ENCODE measurements at regions not wholly inside any gene's neighbourhood (a gene's known extent, or its start where the extent isn't known, plus 50 kb on each side); places are given as distances from the start of the nearest gene placed in this dataset.

- Histone ChIP-seq H3K18ac (ENCODE audit: low read depth in 1 of 2, low read length in 2 of 2) (no peak overlapping the region), H3K4me1 (ENCODE audit: control insufficient read depth, insufficient read depth, low read depth, low read length) (peaks cover 39% of the 10 kb centered on the region), H3K14ac (ENCODE audit: low read length in 2 of 2) (no peak overlapping the region), H3K27ac (ENCODE audit: low read length, poor library complexity, severe bottlenecking) (peak overlapping the region; percentile 1), H4K91ac (ENCODE audit: low read length) (no peak overlapping the region), H3K36me3 (ENCODE audit: control insufficient read depth in 1 of 2, insufficient read depth in 2 of 2, low read depth in 1 of 2, low read length in 2 of 2) (no peaks in the 10 kb centered on the region), H2BK5ac (ENCODE audit: low read depth, low read length, poor library complexity, severe bottlenecking) (no peak overlapping the region), H2BK12ac (ENCODE audit: low read length in 2 of 2) (no peak overlapping the region), H2BK120ac (ENCODE audit: low read depth, low read length) (no peak overlapping the region), H3K23ac (ENCODE audit: low read length in 2 of 2) (no peak overlapping the region), H3K9me3 (ENCODE audit: control insufficient read depth, low read length) (no peaks in the 10 kb centered on the region), H2BK15ac (ENCODE audit: low read depth, poor library complexity, severe bottlenecking) (no peak overlapping the region), H3K79me1 (replicated peaks; ENCODE audit: low read length, poor library complexity, severe bottlenecking) (no peaks in the 10 kb centered on the region), H3K9ac (ENCODE audit: low read length) (no peak overlapping the region), H3K4ac (ENCODE audit: low read depth in 1 of 2, low read length in 2 of 2) (no peak overlapping the region), H3K4me3 (ENCODE audit: insufficient read depth in 1 of 2, low read depth in 1 of 2, low read length in 2 of 2) (no peak overlapping the region), H4K8ac (ENCODE audit: low read length) (peak overlapping the region; percentile 38), H2AK5ac (ENCODE audit: low read length, severe bottlenecking) (peak overlapping the region; percentile 21), H3K27me3 (ENCODE audit: control insufficient read depth in 1 of 2, insufficient read depth in 1 of 2, low read length in 2 of 2) (peaks cover 0 to 16% of the 10 kb centered on the region in 2 experiments), H2AFZ (ENCODE audit: low read depth, low read length) (no peak overlapping the region), H3K4me2 (ENCODE audit: low read length, poor library complexity, severe bottlenecking) (no peak overlapping the region)
- 56% methylated on average over 3 of the region's 3 CpGs for WGBS
- DNase-seq = no peak
Observed at GRCh38 chr1:228861832-228862180, 126.5 kb downstream of the RHOU start.

GRCh38 chr1:228862542-228863505 is 127.5 kb downstream of the RHOU start:
- Histone ChIP-seq H3K9ac (ENCODE audit: low read length) (no peak overlapping the region), H3K23ac (ENCODE audit: low read length in 2 of 2) (no peak overlapping the region), H3K4me3 (ENCODE audit: insufficient read depth in 1 of 2, low read depth in 1 of 2, low read length in 2 of 2) (no peak overlapping the region), H3K36me3 (ENCODE audit: control insufficient read depth in 1 of 2, insufficient read depth in 2 of 2, low read depth in 1 of 2, low read length in 2 of 2) (no peaks in the 10 kb centered on the region), H4K8ac (ENCODE audit: low read length) (no peak overlapping the region), H3K9me3 (ENCODE audit: control insufficient read depth, low read length) (no peaks in the 10 kb centered on the region), H3K79me1 (replicated peaks; ENCODE audit: low read length, poor library complexity, severe bottlenecking) (no peaks in the 10 kb centered on the region), H2BK12ac (ENCODE audit: low read length in 2 of 2) (peak overlapping the region; percentile 47 to 52), H3K4ac (ENCODE audit: low read depth in 1 of 2, low read length in 2 of 2) (no peak overlapping the region), H4K91ac (ENCODE audit: low read length) (peak overlapping the region; percentile 45), H3K4me2 (ENCODE audit: low read length, poor library complexity, severe bottlenecking) (no peak overlapping the region), H3K27me3 (ENCODE audit: control insufficient read depth in 1 of 2, insufficient read depth in 1 of 2, low read length in 2 of 2) (peaks cover 0 to 16% of the 10 kb centered on the region in 2 experiments), H3K27ac (ENCODE audit: low read length, poor library complexity, severe bottlenecking) (no peak overlapping the region), H2AK5ac (ENCODE audit: low read length, severe bottlenecking) (peak overlapping the region; percentile 64), H2BK15ac (ENCODE audit: low read depth, poor library complexity, severe bottlenecking) (peak overlapping the region; percentile 93), H2BK5ac (ENCODE audit: low read depth, low read length, poor library complexity, severe bottlenecking) (no peak overlapping the region), H3K4me1 (ENCODE audit: control insufficient read depth, insufficient read depth, low read depth, low read length) (peaks cover 42% of the 10 kb centered on the region), H2AFZ (ENCODE audit: low read depth, low read length) (no peak overlapping the region), H2BK120ac (ENCODE audit: low read depth, low read length) (no peak overlapping the region), H3K18ac (ENCODE audit: low read depth in 1 of 2, low read length in 2 of 2) (peak overlapping the region; percentile 10 to 25), H3K14ac (ENCODE audit: low read length in 2 of 2) (no peak overlapping the region)
- 87% methylated on average over 13 of the region's 13 CpGs for WGBS
- no peak for DNase-seq

- Histone ChIP-seq H2BK12ac (ENCODE audit: low read length in 2 of 2) (peak overlapping the region in 1 of 2 experiments; percentile 17), H4K91ac (ENCODE audit: low read length) (peak overlapping the region; percentile 31), H2BK5ac (ENCODE audit: low read depth, low read length, poor library complexity, severe bottlenecking) (no peak overlapping the region), H3K4me3 (ENCODE audit: insufficient read depth in 1 of 2, low read depth in 1 of 2, low read length in 2 of 2) (no peak overlapping the region), H3K27me3 (ENCODE audit: control insufficient read depth in 1 of 2, insufficient read depth in 1 of 2, low read length in 2 of 2) (peaks cover 0 to 23% of the 10 kb centered on the region in 2 experiments), H2BK15ac (ENCODE audit: low read depth, poor library complexity, severe bottlenecking) (no peak overlapping the region), H3K4me1 (ENCODE audit: control insufficient read depth, insufficient read depth, low read depth, low read length) (peaks cover 48% of the 10 kb centered on the region), H3K9me3 (ENCODE audit: control insufficient read depth, low read length) (no peaks in the 10 kb centered on the region), H3K36me3 (ENCODE audit: control insufficient read depth in 1 of 2, insufficient read depth in 2 of 2, low read depth in 1 of 2, low read length in 2 of 2) (no peaks in the 10 kb centered on the region), H3K9ac (ENCODE audit: low read length) (no peak overlapping the region), H2AFZ (ENCODE audit: low read depth, low read length) (no peak overlapping the region), H4K8ac (ENCODE audit: low read length) (no peak overlapping the region), H3K18ac (ENCODE audit: low read depth in 1 of 2, low read length in 2 of 2) (peak overlapping the region in 1 of 2 experiments; percentile 58), H2BK120ac (ENCODE audit: low read depth, low read length) (no peak overlapping the region), H3K4ac (ENCODE audit: low read depth in 1 of 2, low read length in 2 of 2) (peak overlapping the region in 1 of 2 experiments; percentile 37), H3K14ac (ENCODE audit: low read length in 2 of 2) (peak overlapping the region in 1 of 2 experiments; percentile 35), H3K23ac (ENCODE audit: low read length in 2 of 2) (no peak overlapping the region), H3K4me2 (ENCODE audit: low read length, poor library complexity, severe bottlenecking) (no peak overlapping the region), H2AK5ac (ENCODE audit: low read length, severe bottlenecking) (peak overlapping the region; percentile 41), H3K27ac (ENCODE audit: low read length, poor library complexity, severe bottlenecking) (no peak overlapping the region), H3K79me1 (replicated peaks; ENCODE audit: low read length, poor library complexity, severe bottlenecking) (no peaks in the 10 kb centered on the region)
- no peak for DNase-seq
- 97% methylated on average over 7 of the region's 7 CpGs for WGBS
Observed at GRCh38 chr1:228863776-228864175, 128.5 kb downstream of the RHOU start.

- Histone ChIP-seq H2AK5ac (ENCODE audit: low read length, severe bottlenecking) (no peak overlapping the region), H3K9ac (ENCODE audit: low read length) (no peak overlapping the region), H3K9me3 (ENCODE audit: control insufficient read depth, low read length) (no peaks in the 10 kb centered on the region), H4K91ac (ENCODE audit: low read length) (no peak overlapping the region), H2BK12ac (ENCODE audit: low read length in 2 of 2) (peak overlapping the region in 1 of 2 experiments; percentile 56), H3K4ac (ENCODE audit: low read depth in 1 of 2, low read length in 2 of 2) (no peak overlapping the region), H3K14ac (ENCODE audit: low read length in 2 of 2) (peak overlapping the region in 1 of 2 experiments; percentile 18), H3K4me1 (ENCODE audit: control insufficient read depth, insufficient read depth, low read depth, low read length) (peaks cover 43% of the 10 kb centered on the region), H3K79me1 (replicated peaks; ENCODE audit: low read length, poor library complexity, severe bottlenecking) (no peaks in the 10 kb centered on the region), H3K4me2 (ENCODE audit: low read length, poor library complexity, severe bottlenecking) (no peak overlapping the region), H2BK5ac (ENCODE audit: low read depth, low read length, poor library complexity, severe bottlenecking) (no peak overlapping the region), H3K4me3 (ENCODE audit: insufficient read depth in 1 of 2, low read depth in 1 of 2, low read length in 2 of 2) (no peak overlapping the region), H3K18ac (ENCODE audit: low read depth in 1 of 2, low read length in 2 of 2) (no peak overlapping the region), H3K23ac (ENCODE audit: low read length in 2 of 2) (no peak overlapping the region), H2BK15ac (ENCODE audit: low read depth, poor library complexity, severe bottlenecking) (no peak overlapping the region), H3K27me3 (ENCODE audit: control insufficient read depth in 1 of 2, insufficient read depth in 1 of 2, low read length in 2 of 2) (peaks cover 0 to 24% of the 10 kb centered on the region in 2 experiments), H2BK120ac (ENCODE audit: low read depth, low read length) (no peak overlapping the region), H3K27ac (ENCODE audit: low read length, poor library complexity, severe bottlenecking) (no peak overlapping the region), H3K36me3 (ENCODE audit: control insufficient read depth in 1 of 2, insufficient read depth in 2 of 2, low read depth in 1 of 2, low read length in 2 of 2) (no peaks in the 10 kb centered on the region), H4K8ac (ENCODE audit: low read length) (no peak overlapping the region), H2AFZ (ENCODE audit: low read depth, low read length) (no peak overlapping the region)
- 67% methylated on average over 7 of the region's 7 CpGs for WGBS
- DNase-seq = no peak
Observed at GRCh38 chr1:228865627-228866330, 130.5 kb downstream of the RHOU start.
